ENCODE measurements at regions not wholly inside any gene's neighbourhood (a gene's known extent, or its start where the extent isn't known, plus 50 kb on each side); places are given as distances from the start of the nearest gene placed in this dataset.

GRCh38 chr2:239459606-239460005, 58.8 kb upstream of the HDAC4 start:
- TF ChIP-seq POLR2A (IDR thresholded peaks at IDR 0.05), result no peak
- no peak for TF ChIP-seq CTCF (IDR thresholded peaks at IDR 0.05)

All from stomach (tissue), 4 donors.